Heart left ventricle (tissue), 13 donors: ENCODE measurements at regions not wholly inside any gene's neighbourhood (a gene's known extent, or its start where the extent isn't known, plus 50 kb on each side); places are given as distances from the start of the nearest gene placed in this dataset.

ENCODE experiments used
- CTCF ChIP-seq, 12 donors: fragments of 200-600 bp; sonication (generic) in 4 of 12; IDR thresholded peaks; one replicate each; pipeline versions ENCODE4 v1.5.0 to v1.8.0; 2018 to 2022; ENCODE audit warnings: antibody characterized with exemption in 12 of 12, mild to moderate bottlenecking in 5 of 12
- POLR2A ChIP-seq, 2 donors: fragments of 450-650 bp; IDR thresholded peaks; one replicate each; pipeline ENCODE4 v1.6.1; 2017; ENCODE audit warnings: antibody characterized with exemption in 2 of 2, mild to moderate bottlenecking in 2 of 2, moderate library complexity in 2 of 2
- donor health status: ischemic (EF 13 %, LVEDD 7.1; RV severe dilation, severe dysfunction).
- donor health status: DM: no; HTN: yes; CAD: no.
- donor health status: DM: no; HTN: no; CAD: no.
- donor health status: ischemic (EF 25% LVEDD 6.9; RV normal size, moderate dysfunction).
- donor health status: ischemic (EF 25% LVEDD 5.7; RV mildly dilated, moderate dysfunction).
- donor health status: ischemic (EF 35%, LVEDD 5.7; RV mildly dilated, moderate dysfunction).
- donor health status: nonischemic (EF 11% LVEDD 7.7; RV severe dilation, severe dysfunction).
- donor health status: DM: yes; HTN: yes; CAD: no.
- donor health status: PGD.
- donor health status: ischemic (EF 29% LVEDD 5.4; RV normal size, mild dysfunction).
- donor health status: nonischemic (EF 23%, LVEDD 6.1; RV moderate dilation, normal function).

GRCh38 chr2:75278314-75278713 is 79.0 kb upstream of the TACR1 start:
- TF ChIP-seq CTCF (IDR thresholded peaks at IDR 0.05) (no peak), POLR2A (IDR thresholded peaks at IDR 0.05) (no peak)
